SK-N-DZ (cell line): ENCODE measurements at regions not wholly inside any gene's neighbourhood (a gene's known extent, or its start where the extent isn't known, plus 50 kb on each side); places are given as distances from the start of the nearest gene placed in this dataset.

Source experiments
- DNase-seq: peaks from one replicate; pipeline ENCODE4 v3.0.0-alpha.2; 2015; ENCODE audit warnings: low spot score

- peak; percentile 17 for DNase-seq
Measured at GRCh38 chr5:109532773-109533364, 123.1 kb upstream of the PJA2 start.

GRCh38 chr5:109531262-109531661 lies 121.5 kb upstream of the PJA2 start:
- DNase-seq = no peak

- no peak for DNase-seq
Measured at GRCh38 chr5:109529987-109530386, 120.2 kb upstream of the PJA2 start.

- no peak for DNase-seq
Measured at GRCh38 chr5:109529520-109529919, 119.7 kb upstream of the PJA2 start.

GRCh38 chr5:109524555-109524954 lies 114.8 kb upstream of the PJA2 start:
- no peak for DNase-seq

GRCh38 chr5:109524026-109524425 lies 114.3 kb upstream of the PJA2 start:
- no peak for DNase-seq

- no peak for DNase-seq
Measured at GRCh38 chr5:109522404-109522803, 112.6 kb upstream of the PJA2 start.

GRCh38 chr5:109519416-109519815 lies 109.6 kb upstream of the PJA2 start:
- no peak for DNase-seq

- no peak for DNase-seq
Measured at GRCh38 chr5:109516390-109516789, 106.6 kb upstream of the PJA2 start.

- DNase-seq = peak; percentile 44
Measured at GRCh38 chr5:109511980-109512734, 102.4 kb upstream of the PJA2 start.

GRCh38 chr5:109506556-109506955 lies 96.8 kb upstream of the PJA2 start:
- no peak for DNase-seq

- DNase-seq = no peak
Measured at GRCh38 chr5:109496112-109496511, 86.3 kb upstream of the PJA2 start.

- DNase-seq = no peak
Measured at GRCh38 chr5:109487753-109488420, 78.1 kb upstream of the PJA2 start.

GRCh38 chr5:109486200-109486804 lies 76.5 kb upstream of the PJA2 start:
- DNase-seq = no peak

- DNase-seq = no peak
Measured at GRCh38 chr5:109485030-109485429, 75.3 kb upstream of the PJA2 start.

GRCh38 chr5:109484597-109484996 lies 74.8 kb upstream of the PJA2 start:
- no peak for DNase-seq

- no peak for DNase-seq
Measured at GRCh38 chr5:109483395-109483971, 73.7 kb upstream of the PJA2 start.

GRCh38 chr5:109482748-109483147 lies 73.0 kb upstream of the PJA2 start:
- no peak for DNase-seq

- DNase-seq = no peak
Measured at GRCh38 chr5:109479260-109479860, 69.6 kb upstream of the PJA2 start.

GRCh38 chr5:109478830-109479229 lies 69.1 kb upstream of the PJA2 start:
- DNase-seq = no peak

GRCh38 chr5:109476292-109476691 lies 66.5 kb upstream of the PJA2 start:
- no peak for DNase-seq
